ENCODE measurements at regions not wholly inside any gene's neighbourhood (a gene's known extent, or its start where the extent isn't known, plus 50 kb on each side); places are given as distances from the start of the nearest gene placed in this dataset.
A peak's percentile ranks its signal among the peaks of the same experiment; 100 is the strongest.

- TF ChIP-seq, protein P1, sequence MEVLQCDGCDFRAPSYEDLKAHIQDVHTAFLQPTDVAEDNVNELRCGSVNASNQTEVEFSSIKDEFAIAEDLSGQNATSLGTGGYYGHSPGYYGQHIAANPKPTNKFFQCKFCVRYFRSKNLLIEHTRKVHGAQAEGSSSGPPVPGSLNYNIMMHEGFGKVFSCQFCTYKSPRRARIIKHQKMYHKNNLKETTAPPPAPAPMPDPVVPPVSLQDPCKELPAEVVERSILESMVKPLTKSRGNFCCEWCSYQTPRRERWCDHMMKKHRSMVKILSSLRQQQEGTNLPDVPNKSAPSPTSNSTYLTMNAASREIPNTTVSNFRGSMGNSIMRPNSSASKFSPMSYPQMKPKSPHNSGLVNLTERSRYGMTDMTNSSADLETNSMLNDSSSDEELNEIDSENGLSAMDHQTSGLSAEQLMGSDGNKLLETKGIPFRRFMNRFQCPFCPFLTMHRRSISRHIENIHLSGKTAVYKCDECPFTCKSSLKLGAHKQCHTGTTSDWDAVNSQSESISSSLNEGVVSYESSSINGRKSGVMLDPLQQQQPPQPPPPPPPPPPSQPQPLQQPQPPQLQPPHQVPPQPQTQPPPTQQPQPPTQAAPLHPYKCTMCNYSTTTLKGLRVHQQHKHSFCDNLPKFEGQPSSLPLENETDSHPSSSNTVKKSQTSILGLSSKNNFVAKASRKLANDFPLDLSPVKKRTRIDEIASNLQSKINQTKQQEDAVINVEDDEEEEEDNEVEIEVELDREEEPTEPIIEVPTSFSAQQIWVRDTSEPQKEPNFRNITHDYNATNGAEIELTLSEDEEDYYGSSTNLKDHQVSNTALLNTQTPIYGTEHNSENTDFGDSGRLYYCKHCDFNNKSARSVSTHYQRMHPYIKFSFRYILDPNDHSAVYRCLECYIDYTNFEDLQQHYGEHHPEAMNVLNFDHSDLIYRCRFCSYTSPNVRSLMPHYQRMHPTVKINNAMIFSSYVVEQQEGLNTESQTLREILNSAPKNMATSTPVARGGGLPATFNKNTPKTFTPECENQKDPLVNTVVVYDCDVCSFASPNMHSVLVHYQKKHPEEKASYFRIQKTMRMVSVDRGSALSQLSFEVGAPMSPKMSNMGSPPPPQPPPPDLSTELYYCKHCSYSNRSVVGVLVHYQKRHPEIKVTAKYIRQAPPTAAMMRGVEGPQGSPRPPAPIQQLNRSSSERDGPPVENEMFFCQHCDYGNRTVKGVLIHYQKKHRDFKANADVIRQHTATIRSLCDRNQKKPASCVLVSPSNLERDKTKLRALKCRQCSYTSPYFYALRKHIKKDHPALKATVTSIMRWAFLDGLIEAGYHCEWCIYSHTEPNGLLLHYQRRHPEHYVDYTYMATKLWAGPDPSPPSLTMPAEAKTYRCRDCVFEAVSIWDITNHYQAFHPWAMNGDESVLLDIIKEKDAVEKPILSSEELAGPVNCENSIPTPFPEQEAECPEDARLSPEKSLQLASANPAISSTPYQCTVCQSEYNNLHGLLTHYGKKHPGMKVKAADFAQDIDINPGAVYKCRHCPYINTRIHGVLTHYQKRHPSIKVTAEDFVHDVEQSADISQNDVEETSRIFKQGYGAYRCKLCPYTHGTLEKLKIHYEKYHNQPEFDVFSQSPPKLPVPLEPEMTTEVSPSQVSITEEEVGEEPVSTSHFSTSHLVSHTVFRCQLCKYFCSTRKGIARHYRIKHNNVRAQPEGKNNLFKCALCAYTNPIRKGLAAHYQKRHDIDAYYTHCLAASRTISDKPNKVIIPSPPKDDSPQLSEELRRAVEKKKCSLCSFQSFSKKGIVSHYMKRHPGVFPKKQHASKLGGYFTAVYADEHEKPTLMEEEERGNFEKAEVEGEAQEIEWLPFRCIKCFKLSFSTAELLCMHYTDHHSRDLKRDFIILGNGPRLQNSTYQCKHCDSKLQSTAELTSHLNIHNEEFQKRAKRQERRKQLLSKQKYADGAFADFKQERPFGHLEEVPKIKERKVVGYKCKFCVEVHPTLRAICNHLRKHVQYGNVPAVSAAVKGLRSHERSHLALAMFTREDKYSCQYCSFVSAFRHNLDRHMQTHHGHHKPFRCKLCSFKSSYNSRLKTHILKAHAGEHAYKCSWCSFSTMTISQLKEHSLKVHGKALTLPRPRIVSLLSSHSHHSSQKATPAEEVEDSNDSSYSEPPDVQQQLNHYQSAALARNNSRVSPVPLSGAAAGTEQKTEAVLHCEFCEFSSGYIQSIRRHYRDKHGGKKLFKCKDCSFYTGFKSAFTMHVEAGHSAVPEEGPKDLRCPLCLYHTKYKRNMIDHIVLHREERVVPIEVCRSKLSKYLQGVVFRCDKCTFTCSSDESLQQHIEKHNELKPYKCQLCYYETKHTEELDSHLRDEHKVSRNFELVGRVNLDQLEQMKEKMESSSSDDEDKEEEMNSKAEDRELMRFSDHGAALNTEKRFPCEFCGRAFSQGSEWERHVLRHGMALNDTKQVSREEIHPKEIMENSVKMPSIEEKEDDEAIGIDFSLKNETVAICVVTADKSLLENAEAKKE (CRISPR knock-in tag; IDR thresholded peaks at IDR 0.05): no peak
- TF ChIP-seq EZH2 (IDR thresholded peaks at IDR 0.05; ENCODE audit: low read depth, unreplicated experiment) (no peak), CREB1 (CRISPR knock-in tag; IDR thresholded peaks at IDR 0.05; ENCODE audit: low read depth) (no peak)
Observed at GRCh38 chr2:72032481-72033041, 115.1 kb downstream of the CYP26B1 start (continued).

GRCh38 chr2:72031346-72032110, 116.1 kb downstream of the CYP26B1 start:
- Mint-ChIP-seq H3K27me3 (ENCODE audit: insufficient read depth, low read depth, poor library complexity) (peaks cover 5% of the 10 kb centered on the region), H3K36me3 (ENCODE audit: low read depth) (no peaks in the 10 kb centered on the region), H3K27ac (no peak overlapping the region), H3K9me3 (no peaks in the 10 kb centered on the region), H3K4me1 (peaks cover 7% of the 10 kb centered on the region; the same call in 2 of the 3 replicates), H3K4me3 (no peak overlapping the region)
- no peaks in the 10 kb centered on the region for H3K4me1 ChIP-seq (ENCODE audit: insufficient read depth)
- no peaks in the 10 kb centered on the region for H3K36me3 ChIP-seq (ENCODE audit: insufficient read depth)
- no peaks in the 10 kb centered on the region for H3K27me3 ChIP-seq (ENCODE audit: insufficient read depth)
- H3K79me2 ChIP-seq (replicated peaks; ENCODE audit: insufficient read depth): no peaks in the 10 kb centered on the region
- H3K4me2 ChIP-seq: no peak overlapping the region
- H4K20me1 ChIP-seq (replicated peaks; ENCODE audit: insufficient read depth): no peaks in the 10 kb centered on the region
- ATAC-seq (peak; percentile 58), DNase-seq (ENCODE audit: low spot score) (peak; percentile 16)
- H3K9me2 ChIP-seq (ENCODE audit: insufficient read depth): no peaks in the 10 kb centered on the region
- no peak overlapping the region for H3K4me3 ChIP-seq
- no peaks in the 10 kb centered on the region for H3F3A ChIP-seq (replicated peaks; ENCODE audit: low read depth)
- H2AFZ ChIP-seq: no peak overlapping the region
- no peak overlapping the region for H3K27ac ChIP-seq (ENCODE audit: low read depth)
- TF ChIP-seq ZNF331 (CRISPR knock-in tag; IDR thresholded peaks at IDR 0.05; ENCODE audit: low read depth): no peak
- TF ChIP-seq REST (IDR thresholded peaks at IDR 0.05; ENCODE audit: unreplicated experiment): no peak
- TF ChIP-seq CREB1 (CRISPR knock-in tag; IDR thresholded peaks at IDR 0.05; ENCODE audit: low read depth): no peak
- no peak for TF ChIP-seq JUNB (IDR thresholded peaks at IDR 0.05; ENCODE audit: unreplicated experiment)
- no peak for TF ChIP-seq ETS1 (IDR thresholded peaks at IDR 0.05)
- no peak for TF ChIP-seq EZH2phosphoT487 (IDR thresholded peaks at IDR 0.05; ENCODE audit: unreplicated experiment)
- no peak for TF ChIP-seq POLR2AphosphoS5 (IDR thresholded peaks at IDR 0.05; ENCODE audit: low read depth)
- no peak for TF ChIP-seq EZH2 (IDR thresholded peaks at IDR 0.05; ENCODE audit: low read depth, unreplicated experiment)
- TF ChIP-seq STAT1 (IDR thresholded peaks at IDR 0.05; ENCODE audit: unreplicated experiment): no peak
- TF ChIP-seq, protein P2, sequence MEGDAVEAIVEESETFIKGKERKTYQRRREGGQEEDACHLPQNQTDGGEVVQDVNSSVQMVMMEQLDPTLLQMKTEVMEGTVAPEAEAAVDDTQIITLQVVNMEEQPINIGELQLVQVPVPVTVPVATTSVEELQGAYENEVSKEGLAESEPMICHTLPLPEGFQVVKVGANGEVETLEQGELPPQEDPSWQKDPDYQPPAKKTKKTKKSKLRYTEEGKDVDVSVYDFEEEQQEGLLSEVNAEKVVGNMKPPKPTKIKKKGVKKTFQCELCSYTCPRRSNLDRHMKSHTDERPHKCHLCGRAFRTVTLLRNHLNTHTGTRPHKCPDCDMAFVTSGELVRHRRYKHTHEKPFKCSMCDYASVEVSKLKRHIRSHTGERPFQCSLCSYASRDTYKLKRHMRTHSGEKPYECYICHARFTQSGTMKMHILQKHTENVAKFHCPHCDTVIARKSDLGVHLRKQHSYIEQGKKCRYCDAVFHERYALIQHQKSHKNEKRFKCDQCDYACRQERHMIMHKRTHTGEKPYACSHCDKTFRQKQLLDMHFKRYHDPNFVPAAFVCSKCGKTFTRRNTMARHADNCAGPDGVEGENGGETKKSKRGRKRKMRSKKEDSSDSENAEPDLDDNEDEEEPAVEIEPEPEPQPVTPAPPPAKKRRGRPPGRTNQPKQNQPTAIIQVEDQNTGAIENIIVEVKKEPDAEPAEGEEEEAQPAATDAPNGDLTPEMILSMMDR (conservative IDR thresholded peaks at IDR 0.05; ENCODE audit: low read depth in 2 of 2): no peak
